PC-9 (cell line): ENCODE measurements at regions not wholly inside any gene's neighbourhood (a gene's known extent, or its start where the extent isn't known, plus 50 kb on each side); places are given as distances from the start of the nearest gene placed in this dataset.
"Not testable (repeated sequence)": the region's sequence is repeated elsewhere in the genome, so short reads cannot be mapped to it uniquely, and the experiment has no call there.

Source experiments
- BruUV-seq: library from RNA; stranded (reverse); fragments of 400-500 nt; replicated peaks from 2 replicates; lab custom pipeline; 2021; lab: Mats Ljungman, UMichigan
- CTCF ChIA-PET: fragments of 300-600 bp; sonication (Branson Sonifier 250); formaldehyde crosslinking; loops from one replicate; lab custom pipeline; 2022; ENCODE audit warnings: antibody characterized with exemption; lab: Charles Lee
- POLR2A ChIA-PET: fragments of 300-600 bp; sonication (Branson Sonifier 250); formaldehyde crosslinking; loops from one replicate; lab custom pipeline; 2022; ENCODE audit warnings: antibody characterized with exemption; ENCODE audit not compliant: unreplicated experiment; lab: Charles Lee
- DNase-seq, 2 experiments: peaks; one replicate each; pipeline versions ENCODE4 v3.0.0 to v3.0.0-alpha.2; 2015 to 2022; ENCODE audit warnings: mixed read lengths in 1 of 2
- H2AFZ ChIP-seq: fragments of 200-600 bp; sonication (generic); 2 replicates; pipeline ENCODE4 v1.8.1; 2017; ENCODE audit warnings: antibody characterized with exemption
- H3F3A ChIP-seq: fragments of 200-600 bp; sonication (generic); 2 replicates; pipeline ENCODE4 v1.8.1; 2017; ENCODE audit warnings: antibody characterized with exemption, mild to moderate bottlenecking, low read depth; ENCODE audit not compliant: insufficient read depth
- H3K27ac ChIP-seq: fragments of 200-600 bp; sonication (generic); 2 replicates; pipeline ENCODE4 v1.6.1; 2016; ENCODE audit warnings: mixed run types
- H3K27me3 ChIP-seq: fragments of 200-600 bp; sonication (generic); 2 replicates; pipeline ENCODE4 v1.6.1; 2016; ENCODE audit warnings: low read depth, mixed run types; ENCODE audit not compliant: insufficient read depth
- H3K36me3 ChIP-seq: fragments of 200-600 bp; sonication (generic); 2 replicates; pipeline ENCODE4 v1.6.1; 2016; ENCODE audit warnings: low read depth, mixed run types
- H3K4me1 ChIP-seq: fragments of 200-600 bp; sonication (generic); replicated peaks from 2 replicates; pipeline ENCODE4 v1.6.1; 2016; ENCODE audit warnings: mixed run types; ENCODE audit not compliant: insufficient read depth
- H3K4me2 ChIP-seq: fragments of 200-600 bp; sonication (generic); 2 replicates; pipeline ENCODE4 v1.6.1; 2017; ENCODE audit warnings: mixed run types
- H3K4me3 ChIP-seq: fragments of 200-600 bp; sonication (generic); 2 replicates; pipeline ENCODE4 v1.6.1; 2016; ENCODE audit warnings: mixed run types
- H3K79me2 ChIP-seq: fragments of 200-600 bp; sonication (generic); 2 replicates; pipeline ENCODE4 v1.6.1; 2017; ENCODE audit warnings: low read depth, mixed run types
- H3K9me2 ChIP-seq: fragments of 200-600 bp; sonication (generic); 2 replicates; pipeline ENCODE4 v1.8.1; 2017; ENCODE audit warnings: mild to moderate bottlenecking; ENCODE audit not compliant: insufficient read depth
- H3K9me3 ChIP-seq: fragments of 200-600 bp; sonication (generic); 2 replicates; pipeline ENCODE4 v1.8.1; 2016; ENCODE audit warnings: low read depth; ENCODE audit not compliant: insufficient read depth
- H4K20me1 ChIP-seq: fragments of 200-600 bp; sonication (generic); 2 replicates; pipeline ENCODE4 v1.8.1; 2017; ENCODE audit not compliant: insufficient read depth
- CTCF ChIP-seq: fragments of 200-600 bp; sonication (generic); conservative IDR thresholded peaks from 2 replicates; pipeline ENCODE4 v1.6.1; 2017; ENCODE audit warnings: mixed run types, antibody characterized with exemption, mild to moderate bottlenecking, moderate library complexity
- EZH2 ChIP-seq: fragments of 200-600 bp; sonication (generic); IDR thresholded peaks from 2 replicates; pipeline ENCODE4 v1.8.0; 2017; ENCODE audit warnings: antibody characterized with exemption, low read depth
- intact Hi-C: fragments of 100-400 bp; cut with micrococcal nuclease; formaldehyde crosslinking; loops from one replicate; pipeline ENCODE4 v1.10.0; 2022; ENCODE audit not compliant: unreplicated experiment

DNA sequence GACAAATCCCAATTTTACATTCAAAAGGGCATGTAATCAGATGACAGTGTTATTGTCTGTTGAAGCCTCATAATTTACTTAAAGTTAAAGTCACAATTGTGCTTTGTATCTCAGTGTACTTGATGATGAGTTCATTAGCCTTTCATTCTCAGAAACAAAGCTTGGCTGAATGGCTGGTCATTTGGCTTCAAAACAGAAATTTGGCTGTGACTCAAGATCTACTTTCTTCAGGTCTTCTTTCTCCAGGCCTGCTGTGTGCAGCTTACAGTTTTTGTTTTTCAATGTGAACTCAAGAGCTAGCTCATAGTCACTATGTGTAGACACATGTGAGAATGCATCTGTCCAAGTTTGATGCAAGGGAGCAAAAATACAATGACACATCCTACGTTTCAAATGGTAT is 2003.6 kb upstream of the WWC1 start:
- no peaks in the 10 kb centered on the region for H3K9me2 ChIP-seq
- no peak for TF ChIP-seq CTCF
- H3K79me2 ChIP-seq: no peaks in the 10 kb centered on the region
- CTCF ChIA-PET: no interaction called here
- H3K9me3 ChIP-seq: no peaks in the 10 kb centered on the region
- no peak overlapping the region for H2AFZ ChIP-seq
- no peaks in the 10 kb centered on the region for H3K27me3 ChIP-seq
- no TSS peak for BruUV-seq
- POLR2A ChIA-PET: no interaction called here
- intact Hi-C loops: no loop called here
- no peaks in the 10 kb centered on the region for H3F3A ChIP-seq
- no peak overlapping the region for H3K4me2 ChIP-seq
- H3K27ac ChIP-seq: no peak overlapping the region
- no peaks in the 10 kb centered on the region for H3K36me3 ChIP-seq
- no peak overlapping the region for H3K4me3 ChIP-seq
- no peak for DNase-seq
- H4K20me1 ChIP-seq: no peaks in the 10 kb centered on the region
- H3K4me1 ChIP-seq: no peaks in the 10 kb centered on the region

GRCh38 chr5:166291800-166292199 is 1999.6 kb upstream of the WWC1 start:
- H3K36me3 ChIP-seq, H3K79me2 ChIP-seq, POLR2A ChIA-PET, H4K20me1 ChIP-seq, H3K4me3 ChIP-seq, H3K4me2 ChIP-seq, H2AFZ ChIP-seq, H3K27me3 ChIP-seq, H3K4me1 ChIP-seq, intact Hi-C loops, H3K9me2 ChIP-seq, H3F3A ChIP-seq, BruUV-seq, H3K9me3 ChIP-seq, DNase-seq, H3K27ac ChIP-seq, CTCF ChIA-PET: not testable (repeated sequence)

DNA sequence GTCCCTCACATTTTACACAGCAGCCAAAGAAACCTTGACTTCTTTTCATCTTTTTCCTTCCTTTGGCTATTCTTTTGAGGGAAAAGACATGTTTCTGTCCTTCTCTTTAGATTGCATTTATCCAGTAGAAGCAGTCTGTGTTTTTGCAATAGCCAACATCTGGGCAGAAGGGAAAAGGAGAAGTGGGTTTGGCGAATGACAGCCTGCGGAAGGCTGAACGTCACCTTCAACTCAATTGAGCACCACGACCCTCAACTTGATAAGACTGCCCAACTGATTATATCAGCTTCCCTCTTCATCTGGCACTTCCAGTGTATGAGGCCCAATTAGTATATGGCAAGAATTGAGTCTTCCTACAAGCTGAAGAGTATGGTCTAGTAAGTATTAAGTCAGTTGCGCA is 1997.6 kb upstream of the WWC1 start:
- BruUV-seq: no TSS peak
- H3K27ac ChIP-seq: no peak overlapping the region
- POLR2A ChIA-PET: no interaction called here
- intact Hi-C loops: no loop called here
- H4K20me1 ChIP-seq: no peaks in the 10 kb centered on the region
- H3K9me2 ChIP-seq: no peaks in the 10 kb centered on the region
- no peak overlapping the region for H3K4me3 ChIP-seq
- no peak for TF ChIP-seq CTCF
- no peak for TF ChIP-seq EZH2
- DNase-seq: no peak
- H3K79me2 ChIP-seq: no peaks in the 10 kb centered on the region
- CTCF ChIA-PET: no interaction called here
- no peaks in the 10 kb centered on the region for H3F3A ChIP-seq
- H3K9me3 ChIP-seq: no peaks in the 10 kb centered on the region
- no peak overlapping the region for H3K4me2 ChIP-seq
- no peaks in the 10 kb centered on the region for H3K27me3 ChIP-seq
- H3K36me3 ChIP-seq: no peaks in the 10 kb centered on the region
- no peaks in the 10 kb centered on the region for H3K4me1 ChIP-seq
- H2AFZ ChIP-seq: no peak overlapping the region

DNA sequence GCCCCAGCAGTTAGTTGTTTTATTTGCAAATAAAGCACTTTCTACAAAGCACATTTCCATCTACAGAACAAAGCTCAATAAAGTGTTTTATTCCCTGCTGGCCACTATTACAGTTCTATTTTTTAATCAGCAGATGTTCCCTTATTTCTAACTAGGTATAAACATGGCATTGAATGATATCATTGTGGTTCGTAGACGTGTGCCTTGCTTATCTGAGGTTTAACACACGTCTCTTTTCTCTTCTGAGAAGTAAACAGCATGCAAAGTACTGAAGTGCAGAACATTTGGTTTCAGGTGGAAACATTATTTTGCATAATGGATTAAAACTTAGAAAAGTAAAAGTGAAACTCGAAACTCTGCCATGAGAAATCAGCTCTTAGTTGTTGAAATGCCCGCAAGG is 1989.3 kb upstream of the WWC1 start:
- Histone ChIP-seq H3K27ac (no peak overlapping the region), H3K9me3 (no peaks in the 10 kb centered on the region), H2AFZ (no peak overlapping the region), H3K4me1 (no peaks in the 10 kb centered on the region), H3K9me2 (no peaks in the 10 kb centered on the region), H3K4me2 (no peak overlapping the region), H3K79me2 (no peaks in the 10 kb centered on the region), H3K36me3 (no peaks in the 10 kb centered on the region), H3F3A (no peaks in the 10 kb centered on the region), H4K20me1 (no peaks in the 10 kb centered on the region), H3K27me3 (no peaks in the 10 kb centered on the region), H3K4me3 (no peak overlapping the region)
- CTCF ChIA-PET: no interaction called here
- intact Hi-C loops: no loop called here
- POLR2A ChIA-PET: no interaction called here
- no TSS peak for BruUV-seq
- no peak for DNase-seq
- TF ChIP-seq CTCF: no peak
- no peak for TF ChIP-seq EZH2
